ENCODE measurements at regions not wholly inside any gene's neighbourhood (a gene's known extent, or its start where the extent isn't known, plus 50 kb on each side); places are given as distances from the start of the nearest gene placed in this dataset.

DNA sequence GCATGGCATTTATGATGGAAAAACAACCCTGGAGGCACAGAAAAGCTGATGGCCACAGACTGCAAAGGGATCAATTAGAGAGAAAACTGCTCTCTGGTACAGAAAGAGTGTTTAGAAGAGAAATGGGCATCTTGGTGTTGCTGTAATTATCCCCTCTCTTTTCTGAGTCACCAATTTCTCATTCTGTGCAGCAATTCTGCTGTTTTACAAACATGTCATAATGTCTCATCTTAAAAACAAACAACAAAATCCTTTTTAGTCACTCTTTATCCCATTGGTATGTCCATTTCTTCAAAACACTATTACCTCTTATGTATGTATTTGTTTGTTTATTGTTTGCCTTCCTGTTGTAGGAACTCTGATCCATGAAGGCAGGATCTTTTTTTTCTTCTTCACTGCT, 73.9 kb upstream of the HK2 start:
- DNase-seq (ENCODE audit: low spot score) (no peak), ATAC-seq (no peak)

DNA sequence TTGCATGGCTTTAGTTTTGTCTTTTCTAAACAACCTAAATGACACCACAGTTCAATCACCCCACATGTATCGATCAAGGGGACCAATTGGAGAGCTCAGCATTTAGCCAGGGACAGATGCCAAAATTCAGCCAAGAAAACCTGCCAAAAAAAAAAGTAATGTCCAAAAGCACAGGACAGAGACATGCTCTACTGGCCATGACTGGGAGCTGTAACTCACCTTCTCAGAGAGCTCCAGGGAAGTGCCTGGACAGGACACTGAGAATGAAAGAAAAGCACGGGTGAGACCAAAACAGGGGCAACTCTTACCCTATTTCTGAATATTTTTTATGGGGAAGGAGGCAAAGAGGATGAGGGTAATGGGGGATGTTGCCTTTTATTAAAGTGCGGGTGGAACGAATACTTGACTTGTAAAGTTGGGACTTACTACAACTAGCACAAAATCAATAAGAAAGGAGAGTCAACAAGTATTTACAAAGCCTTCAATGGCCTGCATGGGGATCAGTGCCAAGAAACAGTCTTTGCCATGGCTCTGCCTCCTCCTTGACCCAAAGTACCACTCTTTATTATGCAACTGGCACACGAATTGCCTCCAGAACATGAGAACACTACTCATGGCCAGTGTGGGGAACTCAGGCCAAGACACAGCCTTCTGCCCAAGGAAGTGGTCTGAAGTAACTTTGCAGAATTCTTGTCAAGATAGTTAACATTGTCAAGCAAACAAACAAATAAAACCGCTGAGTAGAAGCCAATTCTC, 72.9 kb upstream of the HK2 start:
- ATAC-seq (peak; percentile 90), DNase-seq (ENCODE audit: low spot score) (no peak)

DNA sequence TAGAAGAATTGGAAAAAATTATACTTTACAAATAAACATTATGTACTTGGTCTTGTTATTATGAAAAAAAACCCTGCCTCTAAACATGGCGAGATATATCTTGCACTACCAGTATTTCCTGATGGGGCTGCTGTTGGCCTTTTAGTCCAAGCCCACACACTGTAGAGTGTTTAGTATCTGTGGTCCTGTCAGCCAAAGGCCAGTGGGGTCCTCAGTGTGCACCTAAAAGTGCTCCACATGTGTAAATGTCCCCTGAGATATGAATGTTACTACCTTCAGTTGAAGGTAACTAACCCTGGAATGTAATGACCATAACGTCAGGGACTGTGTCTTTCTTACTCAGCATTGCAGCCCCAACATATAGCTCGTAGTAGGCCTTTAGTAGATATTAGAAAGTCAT, 71.1 kb upstream of the HK2 start:
- DNase-seq (ENCODE audit: low spot score) (no peak), ATAC-seq (no peak)

DNA sequence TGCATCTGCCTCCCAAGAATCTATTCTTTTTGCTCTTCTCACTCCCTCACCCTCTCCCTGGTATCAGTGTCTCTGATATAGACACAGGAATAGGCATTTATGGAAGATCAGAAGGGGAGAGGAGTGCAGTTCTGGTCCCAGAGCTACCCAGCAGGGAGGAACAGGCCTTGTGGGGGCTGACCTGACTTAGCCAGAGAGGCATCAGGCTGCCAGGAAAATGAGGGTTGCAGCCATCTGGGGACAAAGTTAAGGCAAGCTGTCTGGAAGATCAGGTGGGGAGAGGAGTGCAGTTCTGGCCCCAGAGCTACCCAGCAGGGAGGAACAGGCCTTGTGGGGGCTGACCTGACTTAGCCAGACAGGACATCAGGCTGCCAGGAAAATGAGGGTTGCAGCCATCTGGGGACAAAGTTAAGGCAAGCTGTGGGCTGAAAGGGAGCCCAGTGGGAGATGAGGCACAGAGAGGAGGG, 69.9 kb upstream of the HK2 start:
- DNase-seq (ENCODE audit: low spot score) (no peak), ATAC-seq (no peak)

DNA sequence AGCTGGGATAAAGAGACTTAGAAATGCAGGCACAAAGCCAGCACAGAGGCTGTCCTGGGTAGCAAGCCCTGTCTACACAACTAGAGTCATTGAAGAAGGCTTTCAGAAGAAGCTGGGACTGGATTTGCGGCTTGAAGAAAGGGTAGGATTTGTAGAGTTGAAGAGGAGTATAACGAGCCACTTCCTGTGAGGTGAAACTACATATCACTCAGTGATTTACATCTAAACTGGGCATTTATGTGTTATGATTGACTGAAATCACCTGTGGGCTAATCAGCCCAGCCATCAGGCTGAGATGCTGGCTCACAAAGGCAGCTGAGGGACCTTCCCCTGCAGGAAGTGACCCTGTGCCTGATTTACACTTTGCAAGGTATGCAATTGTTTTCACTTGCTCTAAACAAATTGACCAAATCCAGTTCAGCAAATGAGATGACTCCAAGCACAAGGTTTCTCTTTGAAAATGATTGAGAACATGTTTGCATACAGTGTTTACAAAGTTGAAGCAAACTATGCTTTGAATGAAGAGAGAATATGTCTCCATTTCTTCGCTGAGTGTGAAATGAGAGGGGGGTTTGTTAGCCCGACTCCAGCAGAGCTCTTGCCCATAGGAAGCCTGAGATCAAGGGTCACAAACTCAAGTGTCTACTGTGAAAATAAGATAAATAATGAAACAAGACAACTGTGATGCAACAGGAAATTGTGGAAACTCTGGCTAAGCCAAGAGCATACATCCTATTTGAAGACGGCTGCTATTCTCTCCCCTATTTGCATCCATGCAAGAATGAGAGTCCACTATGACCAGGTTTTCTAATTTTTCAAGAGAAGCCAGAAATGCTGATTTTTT, 69.3 kb upstream of the HK2 start:
- ATAC-seq (no peak), DNase-seq (ENCODE audit: low spot score) (no peak)

DNA sequence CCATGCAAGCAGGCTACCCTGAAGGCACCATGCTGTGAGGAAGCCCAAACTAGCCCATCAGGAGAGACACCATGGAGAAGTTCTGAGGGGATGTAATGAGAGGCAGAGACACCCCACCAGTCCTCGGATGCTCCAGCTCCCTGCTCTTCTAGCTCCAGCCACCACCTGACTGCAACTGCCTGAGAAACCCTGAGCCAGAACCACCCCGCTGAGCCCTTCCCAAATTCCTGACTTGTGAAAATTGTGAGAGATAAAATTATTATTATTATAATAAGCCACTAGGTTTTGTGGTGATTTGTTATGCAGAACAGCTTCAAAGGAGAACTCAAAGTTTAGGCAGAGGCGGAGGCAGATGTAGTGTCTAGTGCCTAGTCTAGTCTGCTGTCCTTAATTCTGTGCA, 67.1 kb upstream of the HK2 start:
- no peak for DNase-seq (ENCODE audit: low spot score)

DNA sequence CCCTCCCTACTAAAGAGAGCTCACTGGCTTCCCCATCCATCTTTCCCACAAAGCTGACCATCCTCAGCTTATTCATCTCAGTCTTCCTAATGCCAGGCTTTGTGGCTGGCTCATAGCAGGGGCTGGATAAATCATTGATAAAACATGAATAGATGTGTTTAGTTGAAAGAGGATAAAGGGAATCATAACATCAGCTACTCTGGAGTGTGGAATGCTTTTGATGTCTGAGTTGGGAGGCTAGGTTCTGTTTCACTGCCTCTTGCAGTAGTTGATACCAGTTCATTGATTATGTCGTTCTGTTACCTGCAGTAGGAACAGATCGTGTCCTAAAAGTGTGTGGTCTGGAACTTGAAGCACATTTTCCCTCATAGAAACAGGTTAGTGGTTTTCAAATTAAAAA, 66.3 kb upstream of the HK2 start:
- ATAC-seq: no peak
- no peak for DNase-seq (ENCODE audit: low spot score)

More for the DNA sequence above, 67.1 kb upstream of the HK2 start:
- no peak for ATAC-seq

DNA sequence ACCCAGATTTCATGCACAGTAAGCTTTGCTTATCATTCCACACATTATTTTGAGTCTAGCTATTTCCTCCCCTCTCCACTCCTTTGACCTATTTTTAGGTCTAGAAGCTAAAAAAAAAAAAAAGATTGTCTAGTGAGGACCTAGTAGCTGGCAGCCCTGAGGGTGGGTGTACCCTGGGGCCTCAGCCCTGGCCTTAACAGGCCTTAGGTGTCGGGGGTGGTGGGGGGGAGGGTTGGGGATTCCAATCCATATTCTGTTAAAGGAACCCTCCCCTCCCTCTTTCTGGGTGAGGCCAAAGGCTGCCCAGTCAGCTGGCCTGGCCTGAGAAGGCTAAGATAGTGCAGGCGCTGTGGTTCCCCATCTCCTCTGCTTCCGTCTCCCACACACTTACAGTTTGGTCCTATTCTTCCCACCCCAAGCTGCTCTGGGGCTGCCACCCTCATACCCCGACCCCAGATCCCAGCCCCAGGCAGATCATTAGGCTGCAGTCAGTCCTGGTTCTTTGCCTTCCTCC, 65.5 kb upstream of the HK2 start:
- no peak for DNase-seq (ENCODE audit: low spot score)
- ATAC-seq: peak; percentile 42

DNA sequence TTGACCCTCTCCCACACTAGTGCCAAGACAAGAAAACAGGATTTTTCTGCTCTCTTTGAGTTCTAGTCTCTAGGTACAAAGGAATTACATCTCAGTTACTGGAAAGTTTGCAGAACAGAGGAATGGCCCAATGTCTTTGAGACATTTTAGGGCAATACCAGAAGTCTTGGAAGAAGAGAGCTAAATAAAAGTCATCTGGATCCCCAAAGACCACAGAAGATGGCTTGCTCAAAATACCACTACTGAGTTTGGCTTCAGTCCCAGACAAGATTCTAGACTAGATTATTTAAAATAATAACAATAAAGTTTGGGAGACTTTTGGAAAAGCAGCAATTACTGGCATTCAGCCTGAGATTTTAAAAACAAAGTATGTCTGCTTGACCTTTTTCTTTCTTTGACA, 61.9 kb upstream of the HK2 start:
- ATAC-seq: no peak

DNA sequence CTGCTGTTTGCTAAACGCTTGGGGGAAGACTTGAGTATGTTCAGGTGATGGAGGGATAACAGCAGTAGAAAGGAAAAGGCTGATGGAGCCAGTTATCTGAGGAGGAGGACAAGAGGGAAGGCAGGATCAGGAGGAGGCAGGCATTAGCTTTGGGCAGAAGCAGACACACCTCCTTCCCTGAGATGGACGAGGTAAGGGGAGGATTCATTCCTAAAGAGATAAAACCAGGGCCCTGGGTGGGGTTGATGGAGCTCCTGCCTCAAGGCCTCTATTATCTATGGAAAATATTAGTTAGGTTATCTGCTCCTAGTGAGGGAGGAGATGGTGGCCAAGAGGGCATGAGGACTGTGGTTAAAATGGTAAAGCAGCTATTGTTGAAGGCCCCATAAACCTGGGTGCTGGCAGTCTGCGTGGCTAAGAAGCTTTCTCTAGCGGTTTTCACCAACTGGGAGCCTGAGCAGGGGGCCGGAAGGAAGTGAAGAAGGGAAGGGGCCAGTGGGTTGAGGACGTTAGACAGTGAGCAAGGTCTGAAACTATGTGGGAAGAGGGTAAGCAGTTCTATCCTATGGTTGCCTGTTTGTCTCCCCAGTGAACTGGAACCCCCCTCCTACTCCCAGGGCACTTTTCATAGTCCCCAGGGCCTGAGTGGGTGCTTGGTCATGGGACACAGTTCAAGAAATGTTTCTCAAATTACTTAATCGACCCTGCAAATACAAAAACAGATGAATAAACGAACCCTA, 56.6 kb upstream of the HK2 start:
- ATAC-seq: no peak
- DNase-seq (ENCODE audit: low spot score): no peak

More for the DNA sequence above, 61.9 kb upstream of the HK2 start:
- no peak for DNase-seq (ENCODE audit: low spot score)

DNA sequence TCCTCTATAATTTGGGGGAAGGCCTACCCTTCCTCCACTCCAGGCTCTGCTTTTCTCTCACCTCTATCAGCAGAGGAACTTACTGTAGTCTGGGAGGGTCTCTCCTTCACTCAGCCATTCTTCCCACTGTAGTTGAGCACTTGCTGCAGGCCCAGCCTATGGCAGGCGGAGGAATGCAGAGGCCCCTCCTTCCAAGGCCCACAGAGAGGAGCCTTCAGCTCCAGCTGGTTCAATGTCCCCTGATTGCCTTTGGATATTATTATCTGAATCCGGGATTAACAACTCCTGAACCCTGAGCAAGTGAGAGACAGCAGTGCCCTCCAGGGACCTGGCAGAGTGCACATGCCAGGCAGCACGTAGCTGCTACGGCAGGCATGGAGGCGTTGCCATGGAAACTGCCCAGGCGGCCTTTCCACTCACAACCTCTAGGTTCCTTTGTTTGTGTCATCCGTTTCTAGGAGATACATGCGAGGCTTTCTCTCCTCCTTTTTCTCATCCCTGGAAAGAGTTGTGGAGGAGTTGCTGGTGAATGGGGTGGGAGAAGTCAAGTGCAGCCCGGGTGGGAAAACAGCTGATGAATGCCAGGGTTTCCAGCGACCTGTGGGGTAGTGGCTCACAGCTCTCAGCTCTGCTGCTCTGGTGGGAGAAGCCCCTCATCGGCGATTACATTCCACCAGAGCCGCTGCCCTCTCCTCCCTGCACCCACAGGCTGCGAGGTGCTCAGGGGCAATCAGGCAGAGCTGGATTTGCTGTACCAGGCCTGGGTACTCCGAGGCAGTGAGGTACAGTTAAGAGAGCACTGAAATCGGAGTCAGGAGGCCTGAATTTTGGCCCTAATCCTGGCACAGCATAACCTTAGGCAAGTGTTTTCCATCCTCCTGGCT, 55.3 kb upstream of the HK2 start:
- DNase-seq (ENCODE audit: low spot score): no peak
- no peak for ATAC-seq

DNA sequence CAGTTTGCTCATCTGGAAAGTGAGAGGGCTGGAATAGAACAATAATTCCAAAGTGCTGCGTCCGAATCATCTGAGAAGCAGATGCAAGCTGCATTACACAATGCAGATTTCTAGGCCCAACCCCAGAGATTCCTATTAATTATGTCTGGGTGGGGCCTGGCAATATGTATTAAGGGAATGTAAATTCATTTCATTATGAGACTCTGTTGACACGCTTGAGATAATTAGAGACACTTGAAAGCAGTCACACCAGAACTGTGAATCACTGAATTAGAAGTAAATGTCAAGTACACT, 54.7 kb upstream of the HK2 start:
- no peak for DNase-seq (ENCODE audit: low spot score)
- no peak for ATAC-seq

DNA sequence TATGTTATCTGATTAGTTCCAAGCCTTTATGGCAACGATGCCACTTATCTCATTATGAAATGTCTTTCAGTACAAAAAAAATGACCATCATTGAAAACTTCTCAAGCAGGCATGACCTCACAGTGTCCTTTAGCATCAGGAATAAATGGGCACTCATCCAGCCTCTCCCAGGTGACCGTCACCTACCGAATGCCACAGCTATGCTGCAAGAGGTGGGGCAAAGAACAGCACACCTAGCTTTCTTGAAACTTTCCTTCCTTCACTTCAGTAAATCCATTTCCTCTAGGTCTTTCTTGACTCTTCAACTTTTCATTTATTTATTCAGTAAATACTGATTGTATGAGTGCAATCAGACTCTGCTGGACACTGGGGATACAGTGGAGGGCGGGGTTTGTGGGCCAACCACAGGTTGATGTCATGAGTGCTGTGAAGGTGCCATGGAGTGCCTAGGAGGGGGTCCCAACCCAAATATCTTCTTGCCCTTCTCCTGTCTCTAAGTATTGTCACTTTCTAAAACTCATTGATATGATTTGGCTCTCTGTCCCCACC, 54.3 kb upstream of the HK2 start:
- DNase-seq (ENCODE audit: low spot score): no peak

More for the DNA sequence above, 54.3 kb upstream of the HK2 start:
- ATAC-seq: no peak

Measured in left lobe of liver (tissue), 2 donors.